GM13976 (cell line): ENCODE measurements at regions not wholly inside any gene's neighbourhood (a gene's known extent, or its start where the extent isn't known, plus 50 kb on each side); places are given as distances from the start of the nearest gene placed in this dataset.

Experiments
- DNase-seq: peaks from one replicate; pipeline ENCODE4 v3.0.0; 2012; ENCODE audit warnings: low spot score
- in situ Hi-C: fragments of 300-500 bp; cut with MboI; formaldehyde crosslinking; loops from one replicate; pipeline ENCODE4 v1.12.0; 2022; ENCODE audit warnings: low sequenced_read_pairs, mixed read lengths, inconsistent platforms; ENCODE audit not compliant: unreplicated experiment
- TF ChIP-seq, protein P1 (sequence below): IDR thresholded peaks from 2 replicates; pipeline ENCODE4 v1.5.1; 2012; ENCODE audit warnings: borderline replicate concordance, mild to moderate bottlenecking; ENCODE audit not compliant: insufficient read depth; ENCODE audit errors: extremely low read depth, missing control alignments, control extremely low read depth

DNA sequence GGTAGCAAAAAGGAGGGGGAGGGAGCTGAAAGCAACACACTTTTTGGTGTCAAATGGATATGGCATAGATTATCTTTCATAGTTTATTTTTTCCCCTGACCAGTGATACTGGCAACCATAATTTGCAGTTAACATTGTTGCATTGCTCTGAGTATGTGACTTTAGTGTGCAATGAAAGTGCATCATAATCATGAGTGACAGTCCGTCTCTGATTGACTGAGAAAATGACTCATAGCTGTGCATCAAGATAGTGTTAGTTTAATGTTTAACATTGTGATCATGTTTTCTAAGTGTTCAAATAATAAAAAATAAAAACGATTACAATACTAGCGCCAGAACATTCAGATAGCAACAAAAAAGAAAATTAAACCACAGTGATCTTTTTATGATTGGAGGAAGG lies 952.4 kb upstream of the TENM4 start:
- in situ Hi-C loops, result no loop called here
- TF ChIP-seq, protein P1, sequence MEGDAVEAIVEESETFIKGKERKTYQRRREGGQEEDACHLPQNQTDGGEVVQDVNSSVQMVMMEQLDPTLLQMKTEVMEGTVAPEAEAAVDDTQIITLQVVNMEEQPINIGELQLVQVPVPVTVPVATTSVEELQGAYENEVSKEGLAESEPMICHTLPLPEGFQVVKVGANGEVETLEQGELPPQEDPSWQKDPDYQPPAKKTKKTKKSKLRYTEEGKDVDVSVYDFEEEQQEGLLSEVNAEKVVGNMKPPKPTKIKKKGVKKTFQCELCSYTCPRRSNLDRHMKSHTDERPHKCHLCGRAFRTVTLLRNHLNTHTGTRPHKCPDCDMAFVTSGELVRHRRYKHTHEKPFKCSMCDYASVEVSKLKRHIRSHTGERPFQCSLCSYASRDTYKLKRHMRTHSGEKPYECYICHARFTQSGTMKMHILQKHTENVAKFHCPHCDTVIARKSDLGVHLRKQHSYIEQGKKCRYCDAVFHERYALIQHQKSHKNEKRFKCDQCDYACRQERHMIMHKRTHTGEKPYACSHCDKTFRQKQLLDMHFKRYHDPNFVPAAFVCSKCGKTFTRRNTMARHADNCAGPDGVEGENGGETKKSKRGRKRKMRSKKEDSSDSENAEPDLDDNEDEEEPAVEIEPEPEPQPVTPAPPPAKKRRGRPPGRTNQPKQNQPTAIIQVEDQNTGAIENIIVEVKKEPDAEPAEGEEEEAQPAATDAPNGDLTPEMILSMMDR, result no peak
- no peak for DNase-seq

DNA sequence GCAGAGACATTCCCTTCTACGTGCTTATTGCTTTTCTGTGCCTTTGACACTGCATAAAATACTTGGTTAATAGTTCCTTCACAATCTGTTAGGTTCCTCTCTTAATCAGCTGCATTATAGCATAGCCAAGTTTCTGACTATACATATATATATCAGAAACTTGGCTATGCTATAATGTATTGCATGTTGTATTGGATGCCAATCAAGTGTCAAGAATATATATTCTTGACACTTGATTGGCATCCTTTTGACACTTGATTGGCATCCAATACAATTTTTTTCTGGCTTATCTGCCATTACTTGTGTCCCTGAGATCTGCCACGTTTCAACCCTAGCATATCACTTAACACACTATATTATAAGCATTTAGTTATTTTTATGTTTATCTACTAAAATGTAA lies 949.7 kb upstream of the TENM4 start:
- DNase-seq, result no peak
- in situ Hi-C loops, result no loop called here

GRCh38 chr11:80388536-80388935 lies 947.7 kb upstream of the TENM4 start:
- no peak for DNase-seq
- in situ Hi-C loops, result no loop called here
- TF ChIP-seq, protein P1, result no peak

More for the DNA sequence above, 949.7 kb upstream of the TENM4 start:
- TF ChIP-seq, protein P1, result no peak

GRCh38 chr11:80388130-80388529 lies 947.3 kb upstream of the TENM4 start:
- TF ChIP-seq, protein P1, result no peak
- in situ Hi-C loops, result no loop called here
- no peak for DNase-seq

- DNase-seq, result no peak
- in situ Hi-C loops, result no loop called here
- TF ChIP-seq, protein P1, result no peak
Observed at GRCh38 chr11:80383655-80384054, 942.8 kb upstream of the TENM4 start.

DNA sequence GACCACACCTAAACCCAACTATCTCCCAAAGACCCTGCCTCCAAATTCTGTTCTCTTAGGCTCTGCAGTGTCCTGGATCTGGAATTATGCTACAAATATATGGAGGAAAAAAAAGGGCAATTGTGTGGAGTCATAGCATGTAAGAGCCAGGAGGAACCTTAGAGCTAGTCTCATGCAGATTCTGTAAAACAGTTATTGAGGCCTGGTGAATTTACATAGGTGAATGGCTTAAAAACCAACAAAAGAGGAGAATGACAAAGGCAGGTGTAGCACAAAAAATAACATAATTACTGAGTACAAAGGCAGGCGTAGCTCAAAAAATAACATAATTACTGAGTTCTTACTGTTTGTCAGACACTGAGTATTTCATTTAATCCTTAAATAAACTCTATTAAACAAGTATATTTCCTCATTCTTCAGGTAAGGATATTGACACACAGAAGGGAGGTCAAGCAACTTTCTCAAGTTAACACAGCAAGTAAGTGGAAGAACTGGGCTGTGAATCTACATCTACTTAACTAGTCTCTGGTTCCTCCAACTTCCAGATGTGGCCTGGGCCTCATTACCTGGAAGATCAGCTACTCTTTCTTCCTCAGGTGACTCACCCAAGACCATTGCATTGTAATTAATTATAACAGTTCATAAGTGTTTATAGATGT lies 938.9 kb upstream of the TENM4 start:
- DNase-seq, result no peak
- TF ChIP-seq, protein P1, result no peak
- in situ Hi-C loops, result no loop called here
